DMS153 treated with DMSO at 0.1 percent for 48 hours (cell line): ENCODE measurements at regions not wholly inside any gene's neighbourhood (a gene's known extent, or its start where the extent isn't known, plus 50 kb on each side); places are given as distances from the start of the nearest gene placed in this dataset.
"Not testable (repeated sequence)": the region's sequence is repeated elsewhere in the genome, so short reads cannot be mapped to it uniquely, and the experiment has no call there.

Experiments
- DNase-seq: peaks from one replicate; lab custom pipeline; 2025; ENCODE audit not compliant: unreplicated experiment; lab: John Stamatoyannopoulos, UW

DNA sequence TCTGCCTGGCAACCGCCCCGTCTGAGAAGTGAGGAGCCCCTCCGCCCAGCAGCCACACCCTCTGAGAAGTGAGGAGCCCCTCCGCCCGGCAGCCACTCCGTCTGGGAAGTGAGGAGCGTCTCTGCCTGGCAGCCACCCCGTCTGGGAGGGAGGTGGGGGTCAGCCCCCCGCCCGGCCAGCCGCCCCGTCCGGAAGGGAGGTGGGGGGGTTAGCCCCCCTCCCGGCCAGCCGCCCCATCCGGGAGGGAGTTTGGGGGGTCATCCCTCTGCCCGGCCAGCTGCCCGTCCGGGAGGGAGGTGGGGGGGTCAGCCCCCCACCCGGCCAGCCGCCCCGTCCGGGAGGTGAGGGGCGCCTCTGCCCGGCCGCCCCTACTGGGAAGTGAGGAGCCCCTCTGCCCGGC, 269.0 kb downstream of the FAM72C start:
- DNase-seq: not testable (repeated sequence)

DNA sequence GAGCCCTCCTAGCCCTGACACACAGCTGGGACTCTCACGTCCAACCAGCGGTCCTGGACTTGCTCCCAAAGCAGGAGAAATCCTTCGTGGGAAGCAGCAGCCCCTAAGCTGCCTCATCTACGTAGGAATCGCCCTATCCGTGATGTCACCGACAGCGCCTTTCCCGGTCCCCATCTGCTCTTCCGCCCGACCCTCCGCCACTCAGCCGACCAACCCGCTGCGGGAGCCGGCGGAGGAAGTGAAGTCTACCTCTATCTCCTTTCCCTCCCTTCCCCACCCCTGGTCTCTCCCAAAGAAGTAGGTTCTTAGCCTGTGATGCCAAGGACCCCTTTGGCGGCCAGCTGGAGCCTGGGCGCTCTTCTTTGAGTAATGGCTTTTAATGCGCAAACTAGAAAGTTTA, 272.1 kb downstream of the FAM72C start:
- no peak for DNase-seq

DNA sequence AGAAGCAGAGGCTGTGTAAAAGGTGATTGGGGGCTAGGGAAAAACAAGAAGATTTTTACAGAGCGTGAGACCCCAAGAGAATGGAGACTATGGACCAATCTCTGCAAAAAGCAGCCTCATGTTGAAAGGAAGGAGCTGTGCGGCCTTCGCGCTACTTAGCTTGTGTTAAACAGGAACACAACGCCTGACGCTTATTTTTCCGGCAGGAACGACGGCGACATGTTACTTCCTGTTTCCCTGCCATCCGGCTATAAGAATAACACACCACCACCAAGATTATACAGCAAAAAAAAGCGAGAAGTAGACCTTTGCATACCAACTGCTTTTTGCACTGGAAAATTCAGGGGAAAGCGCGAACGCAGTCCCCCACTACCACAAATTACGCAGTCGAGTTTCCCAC, 272.7 kb downstream of the FAM72C start:
- no peak for DNase-seq

DNA sequence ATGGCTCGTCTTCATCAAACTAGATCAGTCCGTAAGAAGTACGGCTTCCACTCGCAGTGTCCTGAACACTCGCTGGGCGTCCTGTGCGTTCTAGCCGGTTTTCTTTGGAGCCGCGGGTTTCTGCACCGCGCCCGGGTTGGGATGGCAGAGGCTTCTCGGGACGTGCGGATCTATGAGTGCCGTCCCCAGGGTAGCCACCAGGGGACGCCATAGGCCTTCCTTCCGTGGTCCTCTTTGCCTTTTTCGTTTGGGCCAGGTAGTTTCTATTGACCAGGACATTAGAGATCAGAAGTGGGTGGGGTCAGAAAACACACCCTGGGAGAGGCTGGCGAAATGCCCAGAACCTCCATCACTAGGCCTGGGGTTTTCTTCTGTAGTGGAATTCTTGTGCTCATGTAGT, 273.8 kb downstream of the FAM72C start:
- peak; percentile 7 for DNase-seq

DNA sequence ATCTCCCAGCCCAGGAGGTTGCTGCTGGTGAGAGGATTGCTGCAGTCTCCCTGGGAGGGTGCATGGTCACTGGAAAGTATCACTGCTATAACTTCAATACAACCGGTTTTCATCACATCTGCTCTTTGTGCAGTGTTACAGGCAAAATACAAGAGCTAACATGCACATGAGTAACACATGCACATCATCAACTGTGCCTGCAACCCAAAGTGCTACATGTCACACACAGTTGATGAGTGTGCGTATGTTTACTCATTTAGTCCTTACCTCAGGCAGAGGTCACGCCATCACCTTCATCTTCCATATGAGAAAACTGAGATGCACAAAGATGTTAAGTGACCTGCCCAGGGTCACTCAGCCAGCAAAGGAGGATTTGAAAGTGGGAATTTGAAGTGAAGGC, 277.7 kb downstream of the FAM72C start:
- DNase-seq: no peak

DNA sequence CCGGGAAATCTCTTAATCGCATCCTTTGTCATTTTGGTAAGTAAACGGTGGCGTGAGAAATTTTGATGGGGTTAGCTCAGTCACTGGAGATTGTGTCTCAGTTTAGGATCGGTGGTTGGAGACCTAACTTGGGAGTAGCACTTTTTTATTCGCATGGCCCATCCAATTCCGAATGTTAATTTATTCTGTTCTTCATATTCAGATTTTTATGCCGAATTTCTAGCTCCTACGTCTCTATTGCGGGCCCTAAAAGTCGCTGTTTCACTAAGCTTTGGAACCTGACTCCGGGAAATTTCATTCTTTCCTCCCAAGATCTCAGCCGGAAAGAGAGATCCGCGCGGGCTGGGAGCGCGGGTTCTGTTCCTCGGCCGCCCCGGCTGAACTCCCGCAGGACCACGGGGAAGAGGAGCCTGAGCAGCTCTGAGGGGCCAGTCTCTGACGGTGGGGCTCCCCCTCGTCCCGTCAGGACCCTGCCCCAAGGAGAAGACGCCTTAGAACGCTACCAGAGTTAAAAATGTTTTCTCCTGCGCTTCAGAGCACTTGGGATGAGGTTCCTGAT, 279.7 kb downstream of the FAM72C start:
- DNase-seq: no peak

DNA sequence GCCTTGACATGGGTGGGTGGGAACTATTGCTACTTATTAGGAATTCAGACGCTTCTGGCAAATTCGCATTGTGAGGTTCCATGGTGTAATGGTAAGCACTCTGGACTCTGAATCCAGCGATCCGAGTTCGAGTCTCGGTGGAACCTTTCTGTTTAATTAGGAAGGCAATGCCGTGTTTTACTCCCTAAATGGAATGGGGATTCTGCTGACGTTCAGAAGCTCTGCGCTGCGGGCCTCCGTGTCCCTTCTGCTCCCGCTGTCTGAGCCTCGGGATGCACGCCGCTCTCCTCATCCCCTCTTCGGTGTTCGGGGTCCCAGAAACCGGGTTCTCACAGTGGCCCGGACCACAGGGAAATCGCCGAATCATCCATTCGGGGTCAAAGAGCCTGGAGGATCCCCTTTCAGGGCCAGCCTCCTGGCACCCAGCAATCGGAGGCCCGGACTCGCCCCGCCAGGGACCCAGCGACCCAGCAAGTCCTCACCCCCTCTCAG, 280.3 kb downstream of the FAM72C start:
- no peak for DNase-seq

DNA sequence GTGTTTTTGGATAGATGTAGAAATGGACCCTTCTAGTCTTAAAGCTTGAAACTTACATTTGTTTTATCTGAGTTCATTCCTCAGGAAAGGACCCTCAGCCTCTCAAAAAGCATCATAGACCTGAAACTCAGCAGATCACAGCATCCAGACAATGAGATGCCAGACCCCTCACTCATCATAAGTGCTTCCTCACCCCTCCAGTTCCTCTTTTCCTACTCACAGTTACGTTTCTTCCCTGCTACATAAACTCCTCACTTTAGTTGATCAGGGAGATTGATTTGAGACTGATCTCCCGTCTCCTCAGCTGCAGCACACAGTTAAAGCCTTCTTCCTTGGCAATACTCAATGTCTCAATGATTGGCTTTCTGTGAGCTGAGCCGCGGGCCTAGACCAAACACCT, 282.0 kb downstream of the FAM72C start:
- DNase-seq: no peak

DNA sequence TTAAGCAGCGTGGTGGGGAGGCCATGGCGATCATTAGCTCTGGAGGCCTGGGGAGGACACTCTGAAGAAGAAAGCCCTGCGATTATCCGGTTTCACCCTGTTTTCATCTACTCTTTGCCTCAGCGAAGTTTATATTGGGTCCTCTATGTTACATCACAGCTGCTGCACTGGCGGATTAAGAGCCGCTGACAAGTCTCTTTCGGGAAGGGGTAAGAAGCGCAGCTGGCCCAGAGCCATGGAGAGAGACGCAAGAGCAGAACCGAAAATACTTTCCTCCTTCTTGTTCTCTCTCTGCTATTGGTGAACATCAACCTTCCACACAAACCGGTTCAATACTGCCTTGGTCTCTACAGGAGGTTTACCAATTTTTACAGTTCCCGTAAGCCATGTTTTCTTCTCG, 291.5 kb downstream of the FAM72C start:
- DNase-seq: no peak

DNA sequence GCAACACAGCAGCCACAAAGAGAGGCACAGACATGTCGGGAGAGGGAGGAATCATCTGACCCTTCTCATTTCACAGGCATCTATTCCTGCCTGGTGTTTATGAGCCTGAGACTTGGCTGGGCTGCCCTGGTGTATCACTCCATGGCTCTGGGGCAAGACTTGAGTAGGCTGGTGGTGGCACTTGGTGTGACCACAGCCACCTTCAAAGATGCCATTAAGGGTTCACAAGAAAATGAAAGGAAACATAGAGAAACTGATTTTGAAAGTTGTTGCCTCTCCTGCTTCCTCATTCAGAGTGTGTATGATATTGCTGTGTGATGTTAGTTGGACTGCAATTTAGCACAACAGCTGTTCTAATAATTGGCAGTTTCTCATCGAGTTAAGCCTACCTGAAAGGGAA, 298.8 kb downstream of the FAM72C start:
- DNase-seq: no peak

DNA sequence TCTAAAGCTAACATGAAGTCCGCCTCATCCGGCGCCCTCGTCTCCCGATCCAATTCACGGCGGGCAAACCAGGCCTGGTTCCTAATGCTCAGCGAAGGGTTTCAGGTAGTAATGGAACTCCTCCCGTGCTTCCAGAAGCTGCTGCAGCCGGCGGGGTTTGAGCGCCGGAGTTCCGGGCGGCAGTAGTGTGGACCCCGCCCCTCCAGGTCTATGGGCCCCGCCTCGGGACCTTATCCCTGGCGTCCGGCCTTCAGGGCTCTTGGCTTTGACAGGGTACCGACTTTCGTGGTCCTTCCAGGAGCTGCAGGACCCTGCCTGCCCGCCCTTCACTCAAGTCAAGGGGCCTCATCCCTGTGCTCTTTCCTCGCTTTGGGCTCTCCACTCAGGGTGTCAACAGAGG, 304.1 kb downstream of the FAM72C start:
- DNase-seq: no peak

DNA sequence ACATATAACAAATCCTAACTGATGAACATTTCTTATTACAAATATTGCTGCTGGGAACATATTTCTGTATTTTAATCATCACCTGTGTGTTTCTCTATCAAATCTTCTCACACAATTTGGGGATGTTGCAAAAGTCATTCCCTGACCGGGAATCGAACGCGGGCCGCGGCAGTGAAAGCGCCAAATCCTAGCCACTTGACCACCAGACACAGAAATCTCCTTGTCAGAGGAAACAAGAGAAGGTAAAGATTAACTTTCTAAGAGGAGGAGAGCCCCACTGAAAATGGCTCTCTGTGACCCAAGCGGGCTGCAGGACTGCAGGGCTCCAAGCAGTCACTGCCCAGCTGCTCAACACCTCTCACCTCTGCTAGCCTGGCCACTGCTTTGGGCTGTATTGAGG, 304.9 kb downstream of the FAM72C start:
- no peak for DNase-seq

DNA sequence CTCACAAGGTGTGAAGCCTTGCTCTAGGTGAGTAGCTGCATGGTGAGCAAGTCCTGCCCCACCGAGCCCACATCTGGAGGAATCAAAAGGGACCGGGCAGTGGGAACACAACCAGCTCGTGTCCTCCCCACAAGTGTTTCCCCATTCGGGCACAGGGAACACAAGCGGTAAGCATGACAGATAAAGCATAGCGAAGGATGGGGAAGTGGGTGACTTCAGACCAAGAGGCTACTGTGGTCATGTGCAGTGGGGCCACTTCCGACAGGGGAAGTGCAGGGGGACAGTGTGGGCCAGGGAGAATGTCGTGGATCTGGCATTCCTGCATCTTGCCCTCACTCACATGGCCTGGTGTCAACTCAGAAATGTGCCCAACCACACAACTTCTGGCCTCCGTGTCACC, 306.2 kb downstream of the FAM72C start:
- DNase-seq: no peak

DNA sequence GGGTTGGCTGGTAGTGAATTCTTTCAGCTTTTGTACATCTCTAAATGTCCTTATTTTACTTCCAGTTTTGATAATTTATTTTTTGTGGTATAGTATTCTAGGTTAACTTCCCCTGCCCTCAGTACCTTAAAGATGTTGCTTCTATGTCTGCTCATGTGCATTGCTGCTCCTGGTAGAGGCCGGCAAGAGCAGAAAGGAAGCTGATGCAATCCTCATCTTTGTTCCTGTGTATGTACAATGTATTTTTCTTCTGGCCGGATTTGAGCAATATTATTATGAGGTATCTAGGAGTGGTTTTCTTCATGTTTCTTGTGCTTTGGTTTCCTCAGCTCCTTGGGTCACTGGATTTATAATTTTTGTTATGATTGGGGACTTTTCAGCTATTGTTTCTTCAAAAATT, 308.7 kb downstream of the FAM72C start:
- not testable (repeated sequence) for DNase-seq

DNA sequence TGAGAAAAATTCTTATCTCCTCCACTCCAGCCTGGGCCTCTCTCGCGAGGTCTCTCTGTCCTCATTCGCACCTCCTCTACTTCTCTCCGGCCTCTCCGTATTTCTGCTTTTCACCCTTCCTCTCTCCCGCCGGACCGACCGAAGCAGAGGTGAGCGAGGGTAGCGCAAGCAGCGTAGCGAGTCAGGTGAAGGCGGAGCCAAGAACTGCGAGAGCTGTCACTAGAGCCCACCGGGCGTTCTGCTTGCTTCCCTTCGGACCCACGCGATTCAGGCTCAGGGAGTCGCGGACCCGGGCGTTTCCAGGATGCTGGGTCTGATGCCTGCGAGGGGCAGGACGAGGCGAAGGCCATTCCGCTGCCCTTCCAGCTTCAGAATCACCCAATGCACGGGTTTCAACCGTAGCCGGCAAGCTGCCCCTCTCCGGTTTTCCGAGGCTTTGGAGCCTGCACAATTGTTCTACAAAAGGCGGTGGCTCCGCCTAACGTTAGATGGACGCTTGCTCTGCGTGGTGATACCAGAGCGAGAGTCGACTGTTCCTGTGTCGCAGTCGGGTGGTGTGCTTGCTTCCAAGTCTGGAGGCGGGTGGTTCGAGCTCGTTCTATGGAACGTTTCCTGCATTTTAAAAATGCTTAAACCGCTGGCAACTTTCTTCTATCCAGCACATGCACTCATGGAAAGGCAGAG, 310.2 kb downstream of the FAM72C start:
- no peak for DNase-seq

DNA sequence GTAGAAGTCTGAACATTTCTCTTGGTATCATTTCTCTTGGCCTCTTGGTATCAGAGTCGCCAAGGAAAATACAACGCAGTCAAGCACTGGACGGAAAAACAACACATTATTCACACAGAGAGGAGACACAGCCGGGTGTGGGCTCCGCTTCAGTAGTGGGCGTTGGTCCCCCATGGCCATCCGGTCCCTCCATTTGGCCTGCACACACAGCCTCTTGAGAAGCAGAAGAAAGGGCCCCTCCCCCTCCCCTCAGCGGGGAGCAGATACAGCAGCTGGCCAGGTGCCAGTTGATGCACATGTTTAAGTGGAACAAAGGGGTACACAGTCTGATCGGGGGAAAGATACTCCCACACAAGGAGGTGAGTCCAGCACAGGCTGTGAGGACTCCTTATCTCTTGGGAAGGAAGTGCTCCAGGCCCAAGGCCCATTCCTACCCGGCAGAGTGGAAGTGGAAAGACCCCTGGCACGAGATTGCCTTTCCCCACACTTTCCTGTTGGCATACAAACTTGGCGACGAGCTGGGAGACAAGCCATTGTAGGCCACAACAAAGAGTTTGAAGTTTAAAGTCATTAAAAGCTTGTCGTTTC, 311.3 kb downstream of the FAM72C start:
- no peak for DNase-seq

DNA sequence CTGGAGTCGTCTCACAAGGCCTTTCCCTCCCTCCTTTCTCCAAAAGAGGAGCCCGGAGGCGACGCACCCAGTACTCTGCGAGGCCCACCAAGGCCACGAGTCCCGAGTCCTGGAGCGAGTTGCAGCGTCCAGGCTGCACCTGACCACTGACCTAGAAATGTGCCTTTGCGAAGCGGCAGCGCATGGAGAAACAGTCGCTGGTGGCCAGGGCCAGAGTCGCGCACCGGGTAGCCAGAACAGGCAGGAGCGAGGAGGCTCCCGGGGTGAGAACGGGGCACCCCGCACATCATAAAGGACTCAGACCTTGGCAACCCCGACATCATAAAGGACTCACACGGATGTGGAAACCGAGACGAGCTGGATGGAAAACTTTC, 318.4 kb downstream of the FAM72C start:
- no peak for DNase-seq

DNA sequence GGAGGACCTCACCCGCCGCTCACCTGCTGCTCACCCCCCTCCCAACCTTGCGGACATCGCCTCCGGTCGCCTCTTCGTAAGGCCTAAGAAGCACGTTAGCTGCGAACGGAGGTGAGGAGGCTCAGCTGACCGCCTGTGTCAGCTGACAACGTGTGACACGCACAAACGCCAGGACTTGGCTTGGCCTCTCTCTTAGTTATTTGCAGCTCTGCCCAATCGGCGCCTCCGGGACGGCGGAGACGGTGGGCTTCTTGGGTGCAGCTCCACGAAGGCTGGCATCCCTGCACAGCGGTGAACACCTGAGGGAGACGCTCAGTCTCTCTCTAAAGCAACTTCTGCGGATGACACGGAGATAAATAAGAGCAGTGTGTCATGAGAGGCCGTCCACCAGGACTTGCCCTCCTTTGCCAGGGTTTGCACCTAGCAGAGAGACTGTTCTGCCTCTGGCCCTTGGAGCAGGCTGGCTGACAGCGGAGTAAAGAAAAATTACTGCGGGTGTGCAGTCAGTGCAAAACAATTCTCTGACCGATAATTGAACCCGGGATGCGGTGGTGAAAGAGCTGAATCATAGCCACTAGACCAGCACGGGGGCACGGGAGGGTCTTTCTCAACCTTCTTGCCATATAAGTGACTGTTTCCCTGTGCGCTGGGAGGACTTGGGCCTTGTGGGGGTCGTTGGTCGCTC, 318.9 kb downstream of the FAM72C start:
- DNase-seq: no peak

DNA sequence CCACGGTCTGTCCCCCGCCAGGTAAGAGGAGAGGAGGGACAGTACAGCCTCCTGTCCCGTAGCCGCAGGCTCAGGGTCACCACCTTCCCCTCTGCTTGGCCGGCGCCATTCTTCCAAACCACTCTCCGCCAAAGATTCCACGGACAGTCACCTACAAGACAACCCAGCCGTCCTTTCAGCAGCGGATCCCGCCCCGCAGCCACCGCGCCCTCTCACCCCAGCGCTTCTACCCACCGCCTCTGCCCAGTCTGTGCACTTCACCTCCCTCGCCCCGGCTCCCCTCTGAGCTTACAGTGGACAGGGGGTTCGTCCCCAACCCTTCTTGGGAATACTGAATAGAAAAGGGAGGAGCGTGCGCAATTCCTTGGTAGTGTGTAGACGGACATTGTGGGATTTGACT, 319.6 kb downstream of the FAM72C start:
- DNase-seq: no peak

DNA sequence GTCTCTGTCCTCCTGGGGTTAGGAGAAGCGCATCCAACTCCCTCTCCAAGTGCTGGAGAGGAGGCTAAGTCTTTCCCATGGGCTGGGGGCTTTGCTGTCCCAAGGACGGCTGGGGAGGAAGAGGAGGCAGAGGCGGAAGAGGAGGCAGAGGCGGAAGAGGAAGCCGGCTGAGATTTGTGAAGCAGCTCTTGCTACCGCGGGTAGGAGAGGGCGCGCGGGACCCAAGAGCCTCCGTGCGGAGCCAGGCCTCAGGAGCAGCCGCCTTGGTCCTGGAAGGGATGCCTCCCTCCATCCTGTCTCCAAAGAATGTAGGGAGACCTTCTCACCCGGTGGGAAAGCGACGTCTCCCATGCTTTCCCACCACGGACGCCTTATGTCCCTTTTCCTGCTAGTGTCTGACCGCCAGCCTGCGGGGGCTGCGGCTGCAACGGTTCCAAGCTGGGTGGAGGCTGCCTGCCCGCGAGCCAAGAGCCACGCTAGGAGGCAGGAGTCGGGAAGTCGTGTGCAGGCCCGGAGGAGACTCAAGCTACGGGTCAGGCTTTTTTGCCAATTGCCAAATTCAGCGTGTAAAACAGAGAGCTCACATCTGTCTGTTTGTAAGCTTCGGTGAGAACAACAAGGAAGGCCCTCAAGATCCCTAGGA, 320.3 kb downstream of the FAM72C start:
- DNase-seq: no peak

DNA sequence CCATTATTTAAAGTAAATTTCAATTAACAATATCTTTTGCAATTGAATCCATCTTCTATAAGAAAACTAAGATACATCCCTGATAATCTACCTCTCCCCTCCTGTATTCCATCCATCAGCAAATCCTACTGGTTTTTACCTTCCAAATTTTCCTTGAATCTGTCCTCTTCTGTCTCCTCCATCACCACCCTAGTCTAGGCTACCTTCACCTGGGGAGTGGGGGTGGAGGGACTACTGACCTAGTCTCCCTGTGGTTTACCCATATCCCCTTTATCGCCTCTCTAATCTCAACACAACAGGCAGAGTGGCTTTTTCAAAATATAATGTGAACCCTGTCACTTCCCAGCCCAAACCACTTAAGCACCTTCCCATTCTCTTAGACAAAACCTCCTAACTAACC, 327.8 kb downstream of the FAM72C start:
- not testable (repeated sequence) for DNase-seq
